ENCODE measurements at regions not wholly inside any gene's neighbourhood (a gene's known extent, or its start where the extent isn't known, plus 50 kb on each side); places are given as distances from the start of the nearest gene placed in this dataset.

DNA sequence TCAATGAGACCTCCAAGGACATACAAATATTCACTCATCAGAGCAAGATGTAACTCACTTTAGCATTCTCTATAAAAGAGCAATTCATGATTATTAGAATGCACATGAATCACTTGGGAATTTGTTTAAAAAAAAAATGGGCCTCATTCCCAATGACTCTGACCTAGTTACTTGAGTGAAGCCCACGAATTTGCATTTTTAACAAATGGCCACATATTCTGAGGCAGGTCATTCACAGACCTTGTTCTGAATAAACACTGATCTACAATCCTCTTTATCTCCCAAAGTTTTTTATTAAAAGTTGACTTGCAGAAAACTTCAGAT is 255.1 kb upstream of the VEGFC start:
- DNase-seq (ENCODE audit: low read depth) = no peak

DNA sequence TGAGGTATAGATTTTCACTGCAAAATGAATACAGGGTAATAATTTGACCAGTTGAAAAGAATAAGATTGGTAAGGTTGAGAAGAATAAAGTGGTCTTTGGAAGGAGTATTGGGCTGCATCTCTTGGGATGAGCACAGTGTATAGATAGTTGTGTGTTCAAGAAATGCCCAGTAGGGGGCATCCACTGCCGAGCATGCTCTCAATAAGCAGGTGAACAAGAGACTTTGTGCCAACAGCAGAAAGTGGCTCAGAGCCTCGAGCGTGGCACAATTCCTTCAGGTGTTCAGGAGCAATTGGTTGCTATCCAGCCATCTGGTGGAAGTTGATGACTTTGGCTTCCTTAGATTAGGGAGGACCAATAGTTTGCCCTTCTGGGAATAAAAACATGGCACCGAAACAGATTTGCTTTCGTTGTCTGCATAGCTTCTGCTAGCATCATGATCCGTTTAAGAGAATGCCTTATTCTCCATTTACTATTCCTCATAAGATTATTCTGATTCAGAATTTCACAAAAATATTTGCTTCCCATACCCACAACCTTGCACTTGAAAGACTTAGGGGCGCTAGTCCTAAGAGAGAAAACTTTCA is 258.1 kb upstream of the NEIL3 start:
- DNase-seq (ENCODE audit: low read depth) = no peak

DNA sequence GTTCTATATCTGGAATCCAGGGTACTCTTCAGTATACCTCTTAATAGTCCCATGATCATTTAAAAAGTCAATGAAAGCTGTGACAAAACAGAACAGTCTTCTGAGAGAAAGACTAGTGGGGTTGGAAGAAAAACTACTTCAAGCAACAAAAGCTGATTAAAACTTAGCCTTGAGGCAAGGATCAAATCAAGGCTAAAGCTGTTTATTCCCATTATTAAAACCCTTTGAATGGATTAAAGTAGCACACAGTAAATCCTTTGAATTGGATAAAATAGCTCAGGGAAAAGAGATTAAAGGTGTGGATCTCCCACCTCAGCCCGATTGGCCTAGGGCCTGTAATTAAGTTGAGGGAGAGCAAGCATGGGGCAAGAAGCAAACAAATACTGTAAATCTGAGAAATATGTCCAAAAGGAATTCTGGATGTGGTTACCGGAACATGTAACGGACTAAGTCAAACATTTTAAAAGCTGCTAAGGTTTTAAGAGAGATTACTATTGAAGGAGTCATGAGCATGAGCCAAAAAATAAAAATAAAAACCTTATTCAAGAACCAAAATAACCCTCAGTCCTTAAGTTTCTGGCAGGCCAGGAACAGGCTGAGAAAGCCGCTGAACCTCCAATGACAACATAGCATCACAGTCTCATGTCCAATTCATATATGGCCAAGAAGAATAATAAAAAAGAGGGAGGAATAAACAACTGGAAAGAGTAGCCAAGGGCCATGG is 257.3 kb upstream of the NEIL3 start:
- no peak for DNase-seq (ENCODE audit: low read depth)

DNA sequence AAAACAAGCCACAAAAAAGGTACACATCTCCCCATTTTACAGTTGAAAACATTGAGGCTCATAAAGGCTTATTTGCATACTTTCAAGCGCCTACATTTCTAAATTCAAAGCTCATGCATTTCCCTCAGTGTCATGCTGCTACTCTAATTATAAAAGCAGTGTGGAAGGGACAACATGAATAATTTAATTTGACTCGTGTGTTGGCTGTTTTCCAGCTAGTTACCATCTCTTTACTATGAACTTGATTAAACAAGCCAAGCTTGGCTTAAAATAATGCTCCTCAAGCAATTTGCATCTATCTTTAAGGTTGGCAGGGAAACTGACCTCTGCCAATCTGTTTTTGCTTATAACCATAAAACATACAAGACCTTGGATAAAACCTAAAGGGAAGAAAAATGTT is 252.5 kb upstream of the NEIL3 start:
- DNase-seq (ENCODE audit: low read depth) = no peak

DNA sequence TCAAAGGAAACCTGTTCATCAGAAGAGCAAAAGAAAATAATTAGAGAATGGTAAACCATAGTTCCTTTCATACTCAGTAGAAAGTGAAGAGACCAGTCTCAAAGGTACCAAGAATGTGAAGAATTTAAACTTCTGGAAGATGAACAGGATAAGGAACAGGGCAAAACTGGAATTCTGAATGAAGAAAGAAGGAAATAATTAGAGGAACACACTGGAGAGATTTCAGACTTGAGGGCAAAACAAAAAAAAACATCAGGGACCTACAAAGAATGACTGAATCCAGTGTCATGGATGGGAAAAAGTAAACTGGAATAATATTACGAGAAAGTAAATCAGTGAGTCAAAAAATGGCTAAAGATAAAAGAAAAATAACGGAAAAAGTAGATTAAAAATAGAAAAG is 245.6 kb upstream of the NEIL3 start:
- no peak for DNase-seq (ENCODE audit: low read depth)

DNA sequence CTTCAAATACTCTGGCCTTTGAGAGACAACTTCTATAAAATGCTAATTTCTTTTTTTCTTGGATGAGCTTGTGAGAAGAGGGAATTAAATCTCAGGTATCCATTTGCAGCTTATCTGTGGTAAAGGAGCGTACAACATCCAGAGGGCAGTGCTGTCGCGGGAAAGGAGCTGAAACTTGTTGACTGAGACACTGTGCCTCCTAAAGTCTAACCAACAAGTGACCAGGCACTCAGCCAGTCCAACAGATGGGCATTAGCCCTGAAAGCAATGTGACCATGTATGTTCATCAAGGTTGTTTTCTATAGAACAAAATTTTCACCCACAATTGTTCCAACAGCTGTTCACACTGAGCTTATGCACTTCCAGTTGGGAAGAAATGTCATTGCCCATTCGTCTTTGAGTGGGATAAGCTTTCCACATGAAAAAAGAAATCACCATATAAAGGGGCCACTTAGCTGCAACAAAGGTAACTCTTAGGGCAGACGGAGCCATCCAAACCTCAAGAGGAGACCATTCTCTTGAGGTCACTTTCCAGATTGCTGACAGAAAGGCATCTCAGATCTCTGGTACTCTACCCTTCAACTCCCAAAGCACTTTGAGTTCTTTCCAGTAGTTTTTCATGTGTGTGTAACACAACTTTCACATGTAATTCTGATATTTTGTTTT is 244.8 kb upstream of the NEIL3 start:
- DNase-seq (ENCODE audit: low read depth) = no peak

DNA sequence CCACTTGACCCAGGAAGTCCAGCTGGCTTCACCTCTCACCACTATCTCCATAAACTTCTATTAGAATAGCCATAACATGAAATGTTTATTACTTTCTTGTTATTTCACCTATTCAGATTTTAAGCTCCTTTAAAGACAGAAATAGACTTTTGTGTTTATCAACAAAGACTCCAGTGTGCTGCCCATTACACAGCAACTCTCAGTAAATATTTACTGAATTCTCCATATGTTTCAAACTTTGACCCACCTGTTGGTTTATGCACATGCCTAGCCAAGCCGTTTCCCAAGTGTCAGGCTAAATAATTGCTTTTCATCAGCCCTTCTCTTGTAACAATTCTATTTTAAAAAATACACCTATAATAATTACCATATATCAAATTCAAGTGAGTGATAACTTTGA is 242.9 kb upstream of the NEIL3 start:
- no peak for DNase-seq (ENCODE audit: low read depth)

DNA sequence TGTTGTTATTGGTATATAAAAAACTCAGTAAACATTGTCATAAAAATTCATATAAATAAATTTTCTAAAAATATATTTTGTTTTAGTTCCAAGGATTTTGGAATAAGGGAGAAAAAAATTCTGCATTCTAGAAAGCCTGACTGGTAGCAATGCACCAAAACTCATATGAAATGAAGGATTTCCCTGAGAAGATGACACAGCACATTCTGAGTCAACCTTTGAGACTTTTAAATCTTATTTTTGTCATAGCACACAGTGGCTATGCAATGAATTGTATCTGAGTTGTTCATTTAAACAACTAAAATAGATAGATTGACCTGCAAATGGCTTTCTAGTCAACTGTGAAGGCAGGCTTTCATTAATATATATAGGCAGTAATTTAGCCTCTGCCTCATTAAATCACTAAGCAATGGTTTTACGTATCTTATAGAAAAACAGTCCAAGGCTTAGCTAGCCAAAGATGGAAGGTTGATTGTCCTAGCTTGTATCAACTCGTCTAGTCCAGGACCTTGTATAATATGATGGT is 239.1 kb upstream of the NEIL3 start:
- no peak for DNase-seq (ENCODE audit: low read depth)

DNA sequence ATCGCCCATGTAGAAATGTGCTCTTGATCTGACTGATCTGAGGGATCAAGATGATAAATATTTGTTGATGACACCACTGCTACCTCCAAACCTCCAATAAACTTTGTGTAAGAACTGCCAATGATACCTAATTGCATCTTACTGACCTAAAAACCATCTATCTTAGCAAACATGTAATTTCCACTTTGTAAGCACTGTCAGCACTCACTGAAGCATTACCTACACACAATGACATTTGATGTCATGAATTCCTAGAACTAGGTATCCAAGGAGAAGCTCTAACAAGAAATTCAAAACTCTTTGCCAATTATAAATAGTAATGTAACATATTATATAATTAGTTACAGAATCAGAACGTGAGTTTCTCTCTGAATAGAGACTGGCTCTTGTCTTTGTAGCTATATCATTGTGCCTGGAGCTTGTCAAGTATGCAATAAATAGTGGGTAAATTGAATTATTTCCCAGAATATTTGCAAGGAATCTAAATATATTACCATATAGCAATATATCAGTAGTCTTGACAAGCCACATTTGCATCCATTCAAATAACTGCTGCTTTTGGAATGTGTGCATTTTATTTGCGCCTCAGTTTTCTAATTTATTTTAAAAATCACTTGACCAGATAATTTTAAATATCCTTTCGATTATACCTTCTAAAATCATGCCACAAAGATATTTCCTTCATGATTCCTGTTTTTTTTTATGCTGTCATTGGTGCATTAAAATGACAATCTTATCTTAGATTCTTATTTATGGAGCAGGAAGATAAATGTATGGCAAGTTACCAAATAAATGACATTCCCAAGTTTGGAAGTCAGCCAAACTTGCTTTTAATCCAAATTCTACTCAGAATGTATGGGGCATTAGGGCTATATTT is 232.3 kb upstream of the NEIL3 start:
- DNase-seq (ENCODE audit: low read depth) = no peak

DNA sequence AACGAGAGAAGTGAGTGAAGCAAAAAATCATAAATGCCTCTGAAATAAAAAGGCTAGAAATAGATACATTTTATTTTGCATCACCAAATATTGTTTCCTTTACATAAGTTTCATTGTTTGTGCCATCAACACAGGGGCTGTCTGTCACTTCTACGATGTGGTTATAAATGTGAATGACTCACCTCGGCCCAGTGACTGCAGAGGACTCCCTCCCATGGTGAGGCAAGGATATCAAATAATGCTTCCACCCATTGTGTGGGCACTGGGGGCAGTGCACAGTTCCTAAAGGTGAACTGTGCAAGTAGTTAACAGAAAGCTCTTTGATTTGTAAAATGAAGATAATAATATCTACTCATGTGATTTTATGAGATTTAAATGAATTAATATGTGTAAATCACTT is 230.3 kb upstream of the NEIL3 start:
- DNase-seq (ENCODE audit: low read depth) = no peak

DNA sequence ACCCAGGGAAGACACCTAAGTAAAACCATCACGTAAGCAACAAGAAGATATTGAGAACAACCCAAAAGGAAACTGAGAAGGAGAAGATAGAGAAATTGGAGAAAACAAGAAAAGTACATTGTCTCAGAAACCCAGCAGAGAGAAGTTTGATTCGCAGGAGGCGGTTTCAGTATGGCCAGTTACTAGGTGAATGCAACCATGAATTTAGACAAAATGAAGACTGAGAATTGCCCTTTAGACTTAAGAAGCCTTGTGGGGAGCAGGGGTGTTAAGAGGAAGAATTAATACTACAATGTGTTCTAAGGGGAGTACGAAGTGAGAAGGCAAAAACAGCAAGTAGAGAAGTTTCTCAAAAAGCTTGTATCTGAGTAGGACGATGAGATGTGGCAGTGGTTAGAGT is 229.3 kb upstream of the NEIL3 start:
- DNase-seq (ENCODE audit: low read depth) = no peak

DNA sequence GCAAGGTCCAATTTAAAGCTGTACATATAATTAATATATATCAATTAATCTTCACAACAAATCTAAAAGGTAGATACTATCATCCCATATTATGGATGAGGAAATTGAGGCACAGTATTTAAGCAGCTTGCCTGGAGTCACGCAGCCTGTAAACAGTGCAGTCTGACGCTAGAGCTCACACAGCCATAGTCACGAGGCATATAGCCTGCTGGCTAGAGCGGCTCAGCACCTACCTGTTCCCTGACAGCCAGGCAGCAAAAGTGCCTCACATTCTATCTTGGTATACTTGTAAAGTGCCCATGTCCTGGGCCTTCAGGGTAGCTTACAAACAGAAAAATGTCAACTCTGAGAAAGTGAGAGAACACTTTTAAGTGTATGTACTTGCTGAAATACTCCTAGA is 222.6 kb upstream of the NEIL3 start:
- no peak for DNase-seq (ENCODE audit: low read depth)

DNA sequence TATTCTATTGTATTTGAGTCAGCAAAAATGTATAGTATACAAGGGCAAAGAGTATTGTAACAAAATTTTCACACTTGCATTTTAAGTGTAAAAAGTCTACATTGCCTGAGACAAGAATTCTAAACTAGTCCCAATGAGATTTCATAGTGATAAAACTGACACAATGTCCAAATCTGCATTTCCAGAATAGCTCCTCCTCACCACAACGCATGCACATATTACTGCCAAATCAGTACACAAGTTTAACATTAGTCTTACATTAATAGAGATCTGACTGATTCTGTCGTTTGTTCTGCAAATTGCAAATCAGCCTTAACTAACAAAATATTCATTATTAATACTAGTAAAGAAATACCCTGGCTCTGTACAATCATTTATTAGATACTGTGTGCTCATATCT is 222.2 kb upstream of the NEIL3 start:
- DNase-seq (ENCODE audit: low read depth) = no peak

DNA sequence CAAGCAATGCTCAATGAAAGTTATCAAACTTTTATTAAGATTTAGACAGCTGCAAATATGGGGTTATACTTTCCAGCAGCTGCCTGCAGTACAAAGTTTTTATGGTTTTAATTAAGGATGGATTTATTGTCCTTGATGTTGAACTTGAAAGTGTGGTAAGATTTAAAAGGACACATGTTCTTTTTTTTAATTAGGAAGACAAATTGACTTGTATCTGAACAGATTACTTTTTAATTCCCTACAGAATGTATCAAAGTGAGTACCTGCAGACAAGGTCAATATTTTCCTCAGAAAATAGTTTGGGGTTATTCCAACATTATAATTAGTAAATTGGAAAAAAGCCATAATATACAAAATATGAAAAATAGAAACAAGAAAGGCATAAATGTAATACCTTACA is 218.2 kb upstream of the NEIL3 start:
- no peak for DNase-seq (ENCODE audit: low read depth)

DNA sequence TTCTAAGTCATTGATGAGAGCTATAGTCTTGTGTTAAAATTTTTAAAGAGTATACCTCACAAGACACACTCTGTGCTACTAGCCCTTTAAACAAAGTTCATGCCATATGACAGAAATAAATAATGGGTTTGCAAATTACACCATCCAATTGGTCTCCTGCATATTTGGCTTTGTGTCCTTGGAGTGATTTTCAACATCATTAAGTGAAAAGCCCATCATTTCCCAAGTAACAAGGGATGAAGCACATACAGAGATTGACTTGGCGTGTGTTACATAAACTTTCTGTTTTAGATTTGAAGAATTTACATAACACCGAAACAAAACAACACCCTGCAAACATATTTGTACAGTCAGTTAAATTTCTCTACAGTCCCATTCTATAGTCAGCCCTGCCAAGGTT is 216.9 kb upstream of the NEIL3 start:
- DNase-seq (ENCODE audit: low read depth) = no peak

DNA sequence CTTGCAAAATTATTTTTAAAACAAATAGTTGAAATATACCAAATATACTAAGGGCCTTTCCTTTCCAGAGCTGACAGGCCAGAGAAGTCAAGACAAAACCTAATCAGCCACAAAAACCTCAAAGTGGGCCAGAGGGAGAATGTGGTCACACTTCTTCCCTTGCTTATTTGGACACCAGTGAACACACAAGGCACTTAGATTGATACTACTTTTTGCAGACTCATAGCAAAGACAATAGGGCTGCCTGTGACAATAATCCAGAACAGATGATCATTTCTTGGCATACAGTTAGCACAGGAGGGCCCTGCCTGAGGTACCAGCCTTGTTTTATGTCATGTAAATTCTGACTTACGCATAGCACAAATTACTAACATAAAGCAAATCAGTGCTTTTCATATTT is 215.7 kb upstream of the NEIL3 start:
- DNase-seq (ENCODE audit: low read depth) = no peak

DNA sequence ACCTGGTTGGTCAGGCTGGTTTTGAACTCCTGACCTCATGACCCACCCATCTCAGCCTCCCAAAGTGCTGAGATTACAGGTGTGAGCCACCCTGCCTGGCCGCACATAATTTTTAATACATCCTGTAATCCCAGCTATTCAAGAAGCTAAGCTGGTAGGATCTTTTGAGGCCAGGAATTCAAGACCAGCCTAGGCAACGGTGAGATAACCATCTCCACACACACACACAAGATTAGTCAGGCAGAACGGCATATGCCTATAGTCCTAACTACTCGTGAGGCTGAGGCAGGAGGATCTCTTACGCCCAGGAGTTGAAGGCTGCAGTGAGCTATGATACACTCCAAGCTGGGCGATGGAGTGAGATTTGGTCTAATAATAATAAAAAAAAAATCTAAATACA is 212.4 kb upstream of the NEIL3 start:
- no peak for DNase-seq (ENCODE audit: low read depth)

DNA sequence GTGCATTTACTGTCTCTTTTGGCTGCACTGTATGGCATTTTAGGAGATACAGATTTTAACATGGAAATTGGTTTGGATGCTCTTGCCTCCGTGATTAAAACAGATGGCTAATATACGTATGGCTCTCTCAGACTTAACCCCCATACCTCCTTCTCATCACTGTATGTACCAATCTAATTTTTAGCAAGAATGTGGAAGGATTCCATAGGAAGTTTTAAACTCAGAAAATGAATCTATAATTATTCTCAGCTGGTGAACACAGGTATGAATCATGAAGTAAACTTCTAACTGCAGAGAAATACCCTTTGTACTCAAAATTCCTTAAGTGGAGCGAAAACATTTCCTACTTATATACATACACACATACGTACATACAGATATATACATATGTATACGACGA is 210.5 kb upstream of the NEIL3 start:
- no peak for DNase-seq (ENCODE audit: low read depth)

DNA sequence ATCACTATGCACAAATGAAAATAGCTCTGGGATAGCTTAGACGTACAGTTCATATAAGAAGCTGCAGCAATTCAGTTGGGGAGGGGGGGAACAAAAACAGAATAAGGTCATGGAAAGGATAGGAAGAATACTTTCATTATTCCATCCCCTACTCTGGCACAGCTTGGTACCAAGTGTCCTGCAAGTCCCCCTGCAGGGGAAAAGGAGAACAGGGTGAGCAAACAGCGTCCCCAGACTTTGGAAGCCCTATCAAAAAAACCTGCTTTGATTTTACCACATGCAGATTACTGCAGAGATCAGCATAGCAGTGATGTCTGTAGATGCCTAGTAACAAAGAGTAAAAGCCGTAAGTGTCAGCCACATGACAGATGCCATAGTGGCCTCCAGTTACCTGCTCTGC is 209.4 kb upstream of the NEIL3 start:
- no peak for DNase-seq (ENCODE audit: low read depth)

DNA sequence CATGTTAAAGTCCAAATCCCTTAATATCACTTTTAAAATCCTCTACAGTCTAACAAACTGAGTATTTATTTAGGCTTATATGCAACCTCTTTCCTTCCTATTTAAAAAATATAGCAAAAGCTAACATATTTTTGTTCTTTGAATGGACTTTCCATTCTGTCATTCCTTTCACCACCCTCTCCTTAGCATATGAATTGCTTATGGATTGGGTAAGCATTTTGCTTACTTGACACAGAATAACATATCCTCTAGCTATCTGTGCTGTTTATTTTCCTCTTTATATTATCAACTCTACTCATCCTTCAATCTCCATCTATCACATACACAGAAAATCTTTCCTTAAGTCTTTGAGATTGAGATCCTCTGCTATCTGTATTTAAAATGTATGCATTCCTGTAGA is 206.1 kb upstream of the NEIL3 start:
- no peak for DNase-seq (ENCODE audit: low read depth)

DNA sequence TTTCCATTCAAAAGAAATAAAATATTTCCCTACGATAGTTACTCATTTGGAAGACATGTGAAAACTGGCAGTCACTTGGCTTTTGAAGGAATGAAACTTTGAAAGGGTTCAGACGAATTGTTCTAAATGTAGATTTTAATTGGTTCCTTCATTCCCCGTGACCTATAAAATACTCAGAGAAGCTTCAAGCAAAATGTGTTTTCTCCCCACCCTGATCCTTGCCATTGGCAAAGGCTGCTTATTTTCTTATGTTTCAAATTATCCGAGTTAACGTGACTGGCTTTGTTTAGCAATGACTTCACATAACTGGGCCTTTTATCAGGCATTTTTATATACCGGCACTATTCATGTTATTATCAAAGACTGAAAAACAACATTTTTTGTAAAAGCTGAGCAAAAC is 204.1 kb upstream of the NEIL3 start:
- DNase-seq (ENCODE audit: low read depth) = no peak

DNA sequence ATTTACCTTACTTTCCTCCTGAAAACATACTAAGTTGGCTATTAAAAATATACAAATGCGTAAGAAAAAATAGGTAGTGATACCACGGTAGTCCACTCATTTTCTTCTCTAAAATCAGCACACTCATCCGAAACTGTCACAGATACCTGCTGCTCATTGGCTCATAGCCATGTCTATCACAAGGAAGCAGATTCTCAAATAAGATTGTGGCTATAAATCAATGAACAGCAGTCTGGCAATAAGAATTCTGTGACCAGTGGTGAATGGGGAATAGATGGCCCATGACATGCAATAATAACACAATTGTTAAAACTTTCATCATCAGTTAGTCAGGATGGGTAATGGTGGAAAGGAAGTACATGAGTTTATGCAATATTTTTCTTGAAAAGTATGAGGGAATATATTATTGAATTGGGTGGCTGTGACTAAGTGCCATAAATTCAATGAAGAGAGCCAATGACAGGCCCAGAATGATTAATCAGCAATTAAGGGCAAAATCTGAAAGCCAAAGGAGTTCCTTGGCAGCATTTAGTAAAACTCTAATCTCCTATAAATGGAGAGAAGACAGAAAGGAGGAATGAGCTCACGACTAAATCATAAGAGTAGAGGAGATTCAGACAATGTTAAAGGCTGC is 202.3 kb upstream of the NEIL3 start:
- DNase-seq (ENCODE audit: low read depth) = no peak
